Psoas muscle (tissue), 7 donors: ENCODE measurements at regions not wholly inside any gene's neighbourhood (a gene's known extent, or its start where the extent isn't known, plus 50 kb on each side); places are given as distances from the start of the nearest gene placed in this dataset.

Experiments used
- ATAC-seq, 4 donors: fragments of 200-7000 bp; cut with Tn5 transposase; one replicate each; pipeline ENCODE4 v1.9.1; 2020; ENCODE audit warnings: moderate library complexity in 3 of 4, mild to moderate bottlenecking in 2 of 4
- DNase-seq, 2 donors: peaks; one replicate each; pipeline ENCODE4 v3.0.0-alpha.2; 2020
- H3K27ac ChIP-seq: fragments of 200-600 bp; one replicate; pipeline ENCODE4 v1.8.0; 2022
- H3K27me3 ChIP-seq, 3 donors: fragments of 200-600 bp in 1 of 3; one replicate each; pipeline versions ENCODE4 v1.6.1 to v1.8.0; 2013 to 2022; ENCODE audit warnings: low read length in 2 of 3, mild to moderate bottlenecking in 2 of 3, moderate library complexity in 1 of 3; ENCODE audit not compliant: insufficient read depth in 3 of 3
- H3K36me3 ChIP-seq, 2 donors: fragments of 200-600 bp in 1 of 2; one replicate each; pipeline versions ENCODE4 v1.6.1 to v1.8.0; 2013 to 2022; ENCODE audit warnings: low read depth in 1 of 2, mild to moderate bottlenecking in 1 of 2, moderate library complexity in 1 of 2; ENCODE audit not compliant: insufficient read depth in 1 of 2
- H3K4me1 ChIP-seq: fragments of 200-600 bp; one replicate; pipeline ENCODE4 v1.8.0; 2022
- H3K4me3 ChIP-seq: fragments of 200-600 bp; one replicate; pipeline ENCODE4 v1.8.0; 2022; ENCODE audit warnings: mild to moderate bottlenecking
- H3K9me3 ChIP-seq: fragments of 200-600 bp; one replicate; pipeline ENCODE4 v1.8.0; 2022
- CTCF ChIP-seq: fragments of 200-600 bp; IDR thresholded peaks from one replicate; pipeline ENCODE4 v1.8.0; 2022; ENCODE audit warnings: antibody characterized with exemption
- WGBS, 3 donors: extraction: QIAGEN DNeasy Blood & Tissue Kit; methylation state at CpG; one replicate each; pipeline versions ENCODE4 v1.1.6 to v1.1.7; 2013; 5-methylcytosine and 5-hydroxymethylcytosine counted together
- intact Hi-C, 2 donors: fragments of 100-400 bp; cut with DNase I; formaldehyde crosslinking; loops; one replicate each; pipeline versions ENCODE4 v1.11.0 to v1.14.2; 2022
- donor health status: healthy with polysubstance abuse.
- donor health status: DM: no; HTN: no; CAD: no; lungs with moderate emphysema.
- donor health status: Bipolar disorder and iron deficiency.
- donor health status: healthy.
- donor health status: DM: yes; HTN: yes; CAD: no.
- donor health status: DM: no; HTN: no; CAD: no.
- donor health status: DM: yes; HTN: yes; CAD: no.

- H3K4me3 ChIP-seq, result no peak overlapping the region
- intact Hi-C loops, result no loop called here
- H3K9me3 ChIP-seq, result no peaks in the 10 kb centered on the region
- H3K4me1 ChIP-seq, result no peaks in the 10 kb centered on the region
- H3K27me3 ChIP-seq, result no peaks in the 10 kb centered on the region
- 48 to 65% (median 50%) methylated on average over 5 of the region's 5 CpGs for WGBS, 3 donors
- no peak for DNase-seq
- H3K36me3 ChIP-seq, result no peaks in the 10 kb centered on the region
- no peak overlapping the region for H3K27ac ChIP-seq
- no peak for ATAC-seq
- no peak for TF ChIP-seq CTCF
Measured at GRCh38 chr11:127588431-127588830, 587.9 kb upstream of the KIRREL3 start.

- WGBS, 3 donors, result 95 to 100% (median 97%) methylated on average over 2 of the region's 2 CpGs
- no peak for TF ChIP-seq CTCF
- no peak overlapping the region for H3K27ac ChIP-seq
- DNase-seq, result no peak
- no peaks in the 10 kb centered on the region for H3K9me3 ChIP-seq
- H3K36me3 ChIP-seq, result no peaks in the 10 kb centered on the region
- H3K4me1 ChIP-seq, result no peaks in the 10 kb centered on the region
- H3K27me3 ChIP-seq, result no peaks in the 10 kb centered on the region
- no peak overlapping the region for H3K4me3 ChIP-seq
- no peak for ATAC-seq
- intact Hi-C loops, result no loop called here
Measured at GRCh38 chr11:127587511-127587910, 586.9 kb upstream of the KIRREL3 start.

GRCh38 chr11:127576210-127576609 lies 575.6 kb upstream of the KIRREL3 start:
- TF ChIP-seq CTCF, result no peak
- Histone ChIP-seq H3K9me3 (no peaks in the 10 kb centered on the region), H3K27me3 (no peaks in the 10 kb centered on the region), H3K4me3 (no peak overlapping the region), H3K4me1 (no peaks in the 10 kb centered on the region), H3K36me3 (no peaks in the 10 kb centered on the region), H3K27ac (no peak overlapping the region)
- intact Hi-C loops, result no loop called here
- DNase-seq (no peak), ATAC-seq (no peak)
- 80 to 88% (median 86%) methylated on average over 7 of the region's 7 CpGs for WGBS, 3 donors

- Histone ChIP-seq H3K9me3 (no peaks in the 10 kb centered on the region), H3K27ac (no peak overlapping the region), H3K4me3 (no peak overlapping the region), H3K4me1 (no peaks in the 10 kb centered on the region), H3K27me3 (no peaks in the 10 kb centered on the region), H3K36me3 (no peaks in the 10 kb centered on the region)
- 72 to 74% (median 74%) methylated on average over 5 of the region's 5 CpGs for WGBS, 3 donors
- TF ChIP-seq CTCF, result no peak
- no peak for ATAC-seq
- intact Hi-C loops, result no loop called here
- no peak for DNase-seq
Measured at GRCh38 chr11:127574478-127574877, 573.9 kb upstream of the KIRREL3 start.

GRCh38 chr11:127568891-127569290 lies 568.3 kb upstream of the KIRREL3 start:
- Histone ChIP-seq H3K9me3 (no peaks in the 10 kb centered on the region), H3K27me3 (no peaks in the 10 kb centered on the region), H3K27ac (no peak overlapping the region), H3K4me1 (no peaks in the 10 kb centered on the region), H3K36me3 (no peaks in the 10 kb centered on the region), H3K4me3 (no peak overlapping the region)
- 73 to 95% (median 78%) methylated on average over 3 of the region's 3 CpGs for WGBS, 3 donors
- no peak for TF ChIP-seq CTCF
- ATAC-seq (no peak), DNase-seq (no peak)
- intact Hi-C loops, result no loop called here
